ENCODE measurements at regions not wholly inside any gene's neighbourhood (a gene's known extent, or its start where the extent isn't known, plus 50 kb on each side); places are given as distances from the start of the nearest gene placed in this dataset.

GRCh38 chr11:10641912-10642697 is 51.5 kb downstream of the IRAG1 start:
- FAIRE-seq (no peak), DNase-seq (ENCODE audit: low spot score in 2 of 2) (no peak)

- DNase-seq (ENCODE audit: low spot score in 2 of 2) (no peak), FAIRE-seq (no peak)
Observed at GRCh38 chr11:10641177-10641911, 52.2 kb downstream of the IRAG1 start.

- DNase-seq (ENCODE audit: low spot score in 2 of 2) (no peak), FAIRE-seq (no peak)
Observed at GRCh38 chr11:10640308-10640707, 53.2 kb downstream of the IRAG1 start.

DNA sequence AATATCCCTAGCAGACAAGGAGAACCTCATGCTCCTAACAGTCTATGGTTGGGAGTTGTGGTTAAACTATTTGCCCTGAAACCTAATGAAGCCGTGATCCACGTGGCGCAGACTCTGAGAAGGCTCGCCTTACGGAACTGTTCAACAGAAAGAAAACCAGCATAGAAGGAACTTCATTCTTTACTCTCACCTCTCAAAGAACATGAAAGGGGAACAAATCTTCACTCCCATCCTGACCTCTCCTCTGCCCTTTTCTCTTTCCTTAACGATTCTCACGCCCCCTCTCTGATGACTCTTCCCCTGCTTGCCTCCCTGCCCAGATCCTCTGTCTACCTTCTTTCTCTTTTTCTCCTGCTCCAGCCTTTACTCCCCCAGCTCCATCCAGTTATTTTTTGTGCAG is 54.2 kb downstream of the IRAG1 start:
- DNase-seq (ENCODE audit: low spot score in 2 of 2): no peak
- no peak for FAIRE-seq

DNA sequence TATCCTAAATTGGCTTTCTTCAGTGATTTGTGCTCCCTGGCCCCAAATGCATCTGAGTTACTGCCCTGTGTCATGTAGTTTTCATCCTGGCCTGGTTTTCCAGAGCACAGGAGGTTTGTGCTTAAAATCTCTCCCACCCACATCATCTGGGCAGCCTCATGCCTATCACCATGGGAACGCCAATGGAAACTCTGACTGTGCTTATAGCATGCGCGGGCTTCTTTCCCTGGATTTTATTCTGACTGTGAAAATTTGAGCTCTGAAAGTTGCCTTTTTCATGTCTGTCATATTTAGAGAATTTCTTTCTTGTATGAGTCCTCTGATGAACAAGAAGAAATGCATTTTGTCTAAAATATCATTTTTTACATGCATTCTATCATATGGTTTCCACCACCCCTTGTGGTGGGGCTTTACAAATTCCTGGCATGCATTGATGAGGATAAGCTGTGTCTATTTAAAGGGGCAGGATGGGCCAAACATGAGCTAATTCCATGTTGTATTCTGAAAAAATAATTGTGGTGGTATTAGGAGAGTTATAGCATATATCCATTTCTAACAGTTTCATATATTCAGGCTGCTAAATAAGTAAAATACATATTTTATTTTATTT is 55.1 kb downstream of the IRAG1 start:
- FAIRE-seq (no peak), DNase-seq (ENCODE audit: low spot score in 2 of 2) (no peak)

DNA sequence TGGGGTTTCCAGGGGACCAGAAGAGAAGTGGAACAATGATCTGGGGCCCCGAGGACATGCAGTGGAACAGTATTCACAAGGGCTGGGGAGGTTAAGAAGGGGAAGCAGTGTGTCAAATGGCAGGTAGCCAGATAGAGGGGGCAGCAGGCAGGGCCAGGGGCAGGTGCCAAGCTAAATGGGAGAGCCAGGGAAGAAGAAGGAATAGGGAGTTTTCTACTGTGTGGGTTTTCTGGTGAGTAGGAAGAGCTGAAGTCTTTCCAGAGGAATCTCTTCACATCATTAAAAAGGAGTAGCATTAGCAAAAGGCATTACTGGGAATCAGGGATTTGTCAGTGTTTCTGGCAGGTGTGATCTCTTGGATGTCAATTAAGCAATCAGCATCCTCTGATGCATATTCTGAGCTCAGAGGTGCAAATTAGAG is 55.8 kb downstream of the IRAG1 start:
- no peak for DNase-seq (ENCODE audit: low spot score in 2 of 2)

DNA sequence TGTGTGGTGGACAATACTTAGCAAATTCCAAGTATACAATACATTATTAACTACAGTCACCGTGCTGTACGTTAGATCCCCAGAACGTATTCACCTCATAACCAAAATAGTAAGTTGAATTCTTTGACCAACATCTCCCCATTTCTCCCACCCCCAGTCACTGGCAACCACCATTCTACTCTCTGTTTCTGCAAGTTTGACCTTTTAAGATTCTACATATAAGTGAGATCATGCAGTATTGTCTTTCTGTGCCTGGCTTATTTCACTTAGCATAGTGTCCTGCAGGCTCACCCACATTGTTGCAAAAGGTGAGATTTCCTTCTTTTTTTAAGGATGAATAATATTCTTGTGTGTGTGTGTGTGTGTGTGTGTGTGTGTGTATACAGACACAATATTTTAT is 59.1 kb downstream of the IRAG1 start:
- DNase-seq (ENCODE audit: low spot score in 2 of 2) (no peak), FAIRE-seq (no peak)

More for the DNA sequence above, 55.8 kb downstream of the IRAG1 start:
- FAIRE-seq: no peak

DNA sequence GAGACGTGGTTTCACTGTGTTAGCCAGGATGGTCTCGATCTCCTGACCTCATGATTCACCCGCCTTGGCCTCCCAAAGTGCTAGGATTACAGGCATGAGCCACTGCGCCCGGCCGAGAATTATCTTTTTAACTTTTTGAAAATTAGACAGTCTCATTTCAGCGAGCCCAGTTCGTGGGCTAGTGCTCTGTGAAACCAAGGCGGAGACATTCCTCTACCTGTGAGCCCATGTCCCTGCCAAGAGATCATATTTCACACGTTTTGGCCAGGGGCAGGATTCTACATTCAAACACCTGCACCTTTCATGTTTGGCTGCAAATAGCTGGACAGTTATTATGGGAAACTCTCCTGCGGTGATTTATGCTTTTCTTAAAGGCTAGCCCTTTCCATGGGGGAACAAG is 60.3 kb downstream of the IRAG1 start:
- DNase-seq (ENCODE audit: low spot score in 2 of 2): no peak

DNA sequence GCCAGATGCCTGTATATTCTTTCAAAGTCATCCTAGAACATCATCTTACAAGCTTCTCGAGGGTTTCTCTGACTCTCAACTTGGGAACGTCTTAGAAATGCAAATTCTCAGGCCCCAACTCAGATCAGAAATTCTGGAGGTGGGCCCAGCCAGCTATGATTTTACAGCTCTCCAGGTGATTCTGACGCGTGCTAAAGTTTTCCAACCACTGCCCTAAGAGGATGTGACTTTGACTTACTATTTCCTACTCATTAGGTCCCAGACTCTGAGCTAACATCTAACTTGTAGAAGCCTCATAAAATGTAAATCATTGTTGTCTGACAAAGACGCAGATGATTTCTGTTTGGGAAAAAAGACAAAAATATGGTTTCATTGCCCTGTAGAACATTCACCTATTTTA is 61.1 kb downstream of the IRAG1 start:
- DNase-seq (ENCODE audit: low spot score in 2 of 2) (no peak), FAIRE-seq (no peak)

More for the DNA sequence above, 60.3 kb downstream of the IRAG1 start:
- FAIRE-seq: no peak

- DNase-seq (ENCODE audit: low spot score in 2 of 2) (no peak), FAIRE-seq (no peak)
Observed at GRCh38 chr11:10631761-10632160, 61.8 kb downstream of the IRAG1 start.

GRCh38 chr11:10629411-10630002 is 61.0 kb upstream of the LYVE1 start:
- FAIRE-seq (no peak), DNase-seq (ENCODE audit: low spot score in 2 of 2) (no peak)

DNA sequence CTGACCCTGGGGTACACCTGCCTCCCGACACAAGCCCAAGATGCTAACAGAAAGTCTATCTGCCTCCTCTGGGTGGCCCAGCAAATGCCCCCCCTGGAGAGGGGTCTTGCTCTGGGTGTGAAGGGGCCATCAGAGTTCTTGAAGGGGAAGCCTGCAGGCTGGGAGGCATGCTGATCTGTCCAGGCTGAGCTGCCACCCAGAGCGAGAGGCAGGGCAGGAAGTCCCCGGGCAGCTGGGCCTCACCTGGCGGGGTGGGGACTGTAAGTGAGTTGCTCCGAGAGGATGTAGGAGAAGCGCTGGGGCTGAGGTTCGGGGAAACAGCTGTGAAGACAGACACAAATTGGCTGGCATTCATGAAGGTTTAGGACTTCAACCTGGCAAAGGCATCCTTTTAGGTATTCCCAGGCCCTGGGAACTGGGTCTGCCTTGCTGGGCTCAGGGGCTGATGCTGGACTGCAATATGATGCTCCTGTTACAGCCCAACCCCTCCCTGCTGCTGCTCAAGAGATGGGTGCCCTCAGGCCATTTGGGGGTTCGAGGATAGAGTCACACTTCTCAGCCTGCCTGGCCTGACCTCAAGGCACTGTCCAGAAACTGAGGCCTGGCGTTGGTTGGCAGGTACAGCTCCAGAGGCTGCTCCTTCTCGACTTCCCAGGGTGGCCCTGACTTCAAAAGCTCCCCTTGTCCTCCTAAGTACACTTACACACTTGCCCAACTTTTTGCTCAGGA is 60.2 kb upstream of the LYVE1 start:
- FAIRE-seq (no peak), DNase-seq (ENCODE audit: low spot score in 2 of 2) (no peak)

DNA sequence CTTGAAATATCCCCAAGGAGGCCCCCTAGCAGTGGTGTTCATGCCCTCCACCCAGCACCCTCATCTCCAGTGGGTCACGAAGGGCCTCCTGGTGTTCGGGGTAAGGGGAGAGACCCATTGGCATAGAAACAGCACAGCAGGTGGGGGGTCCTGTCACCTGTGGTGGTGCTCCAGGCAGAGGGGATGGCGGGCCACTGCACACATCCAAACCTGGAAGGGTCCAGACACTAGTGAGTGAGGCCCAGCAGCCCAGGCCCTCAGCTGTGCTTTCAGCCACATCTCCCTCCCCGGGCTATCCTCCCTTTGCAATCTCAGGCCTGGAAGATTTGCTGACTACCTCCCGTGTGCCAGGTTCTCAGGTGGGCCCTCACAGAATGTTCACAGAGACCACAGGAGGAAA is 59.4 kb upstream of the LYVE1 start:
- DNase-seq (ENCODE audit: low spot score in 2 of 2): no peak
- no peak for FAIRE-seq

DNA sequence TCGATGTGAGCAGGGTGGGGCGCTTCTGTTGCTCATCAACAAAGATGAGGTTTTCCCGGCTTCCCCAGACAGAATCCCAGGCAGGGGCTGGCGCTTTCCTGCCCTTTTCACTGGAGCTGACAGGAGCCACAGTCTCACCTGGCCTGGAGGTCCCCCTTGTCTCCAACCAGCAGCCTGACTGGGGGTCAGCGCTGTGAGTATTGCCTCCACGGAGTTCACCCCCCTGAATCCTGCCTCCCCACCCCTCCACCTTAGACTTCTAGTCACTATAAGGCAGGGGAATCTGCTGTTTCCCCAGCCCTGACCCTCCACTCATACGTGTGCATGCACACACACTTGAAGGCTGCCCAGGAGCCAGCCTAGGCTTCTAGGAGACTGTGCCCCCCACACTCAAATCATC is 58.8 kb upstream of the LYVE1 start:
- FAIRE-seq (no peak), DNase-seq (ENCODE audit: low spot score in 2 of 2) (no peak)

GRCh38 chr11:10625982-10626311 is 57.5 kb upstream of the LYVE1 start:
- FAIRE-seq (no peak), DNase-seq (ENCODE audit: low spot score in 2 of 2) (no peak)

DNA sequence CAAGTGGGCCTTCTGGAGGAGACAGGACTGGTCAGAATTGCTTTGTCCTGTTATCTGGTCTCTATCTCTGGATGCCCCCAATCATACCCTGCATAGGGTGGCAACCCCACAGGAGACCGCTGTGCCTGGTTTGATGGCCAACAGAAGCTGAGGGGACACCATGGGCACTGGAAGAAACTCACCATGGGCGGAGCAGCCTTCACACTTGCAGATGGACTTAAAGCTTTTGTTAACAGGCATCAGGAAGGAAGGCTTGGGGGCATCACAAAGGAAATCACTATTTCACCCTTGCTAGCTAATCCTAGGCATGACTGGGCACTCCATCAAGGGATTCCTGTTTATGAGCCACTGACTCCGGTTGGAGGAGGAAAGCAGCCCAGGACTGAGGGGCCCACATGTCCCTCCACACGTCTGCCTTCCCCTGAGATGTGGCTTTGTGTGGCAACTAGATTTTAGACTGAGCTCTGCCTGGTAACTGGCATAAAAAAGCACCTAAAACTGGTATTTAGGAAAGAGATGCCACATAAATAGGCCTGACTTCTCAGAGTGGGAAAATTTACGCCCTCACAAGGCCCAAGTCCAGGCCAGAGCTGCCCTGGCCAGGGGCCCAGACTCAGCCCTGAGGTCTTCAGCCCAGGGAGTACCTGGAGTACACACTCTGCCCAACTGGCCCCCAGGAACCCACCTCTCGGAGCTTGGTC is 57.0 kb upstream of the LYVE1 start:
- DNase-seq (ENCODE audit: low spot score in 2 of 2) (no peak), FAIRE-seq (no peak)

DNA sequence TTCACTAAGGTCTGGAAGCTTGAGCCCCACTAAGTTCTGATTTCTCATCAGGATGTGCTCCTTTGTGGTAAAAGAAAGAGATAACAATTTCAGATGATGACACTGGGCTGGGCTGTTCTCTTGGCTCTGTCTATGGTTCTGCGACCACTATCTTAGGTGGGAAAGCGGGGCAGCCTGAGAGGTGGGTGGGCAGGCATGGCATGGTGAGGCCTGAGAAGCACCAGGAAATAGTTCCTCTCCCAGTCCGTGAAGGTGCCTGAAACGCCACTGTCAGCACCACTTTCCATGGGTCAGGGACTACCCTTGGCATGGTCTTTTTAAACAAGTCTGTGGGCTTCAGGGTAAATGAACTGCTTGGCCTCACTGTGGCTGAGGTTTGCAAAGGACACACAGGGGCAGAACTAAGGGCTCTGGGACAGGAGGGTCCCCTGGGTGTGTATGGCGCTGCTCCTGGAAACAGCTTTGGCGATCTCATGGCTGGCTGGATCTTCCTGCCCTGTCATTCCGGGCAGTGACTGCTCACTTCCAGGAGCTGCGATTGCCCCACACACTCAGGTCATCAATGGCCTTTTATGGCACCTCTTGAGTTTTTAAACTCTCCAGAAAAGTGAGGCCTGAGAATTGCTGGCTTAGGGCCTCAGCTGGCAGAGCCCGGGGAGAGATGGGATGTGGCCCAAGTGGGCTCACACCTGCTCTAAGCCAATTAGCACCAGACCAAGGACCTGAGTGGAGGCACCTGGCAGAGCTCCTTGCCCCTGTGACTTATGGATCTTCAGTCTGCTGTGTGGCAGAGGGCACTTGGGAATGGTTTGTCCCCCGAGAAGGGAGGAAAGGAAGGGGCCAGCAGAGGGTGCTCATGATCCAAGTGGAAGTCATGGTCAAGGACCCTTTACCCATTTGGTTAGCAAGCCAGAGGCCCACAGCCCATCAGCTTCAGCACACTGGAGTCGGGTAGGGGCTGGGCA is 55.6 kb upstream of the LYVE1 start:
- DNase-seq (ENCODE audit: low spot score in 2 of 2): peak in 1 of 2 donors; percentile 49

DNA sequence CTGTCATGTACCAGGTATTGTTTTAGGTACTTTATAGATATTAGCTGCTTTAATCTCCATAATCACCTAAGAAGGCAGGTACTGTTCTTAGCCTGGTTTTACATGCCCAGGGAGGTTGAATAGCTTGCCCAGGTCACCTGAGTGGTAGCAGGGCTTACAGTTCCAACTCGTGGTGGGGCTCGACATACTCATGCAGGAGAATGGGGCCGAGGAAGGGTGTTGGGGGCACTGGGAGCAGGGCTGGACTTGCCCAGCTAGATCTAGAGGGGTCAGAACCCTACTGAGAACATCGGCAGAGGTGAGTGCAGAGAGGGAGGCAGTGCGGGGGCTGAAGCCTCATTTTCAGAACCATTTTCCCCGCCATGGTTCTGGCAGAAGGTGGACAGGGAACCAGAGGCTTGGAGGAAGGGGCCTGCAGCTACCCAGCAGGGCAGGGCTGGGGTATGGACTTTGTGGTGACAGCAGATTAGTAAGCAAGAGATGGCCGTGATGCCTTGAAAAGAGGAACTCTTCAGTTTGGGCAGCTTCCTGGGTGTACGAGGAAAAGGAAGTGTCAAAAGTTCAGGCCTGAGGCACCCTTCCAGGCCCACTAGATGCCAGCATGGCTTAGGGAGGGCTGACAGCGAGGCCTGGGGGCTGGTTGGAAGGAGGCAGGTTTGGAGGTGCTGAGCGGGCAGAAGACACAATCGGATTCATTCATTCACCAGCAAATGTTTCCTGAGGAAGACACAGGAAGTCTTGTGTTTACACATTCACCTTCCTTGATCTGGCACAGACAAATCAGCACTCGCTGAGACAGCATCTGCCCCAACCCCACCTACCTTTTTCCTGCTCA is 54.7 kb upstream of the LYVE1 start:
- FAIRE-seq (no peak), DNase-seq (ENCODE audit: low spot score in 2 of 2) (no peak)

More for the DNA sequence above, 55.6 kb upstream of the LYVE1 start:
- no peak for FAIRE-seq

All from frontal cortex (tissue), 3 donors.